GM18907 (cell line): ENCODE measurements at regions not wholly inside any gene's neighbourhood (a gene's known extent, or its start where the extent isn't known, plus 50 kb on each side); places are given as distances from the start of the nearest gene placed in this dataset.

ENCODE experiments used
- ATAC-seq: cut with Tn5 transposase; IDR thresholded peaks from one replicate; pipeline ENCODE4 v1.9.1; 2021; ENCODE audit warnings: mild to moderate bottlenecking, moderate library complexity; ENCODE audit not compliant: unreplicated experiment

GRCh38 chr9:1201262-1201661, 151.1 kb downstream of the DMRT2 start:
- no peak for ATAC-seq

GRCh38 chr9:1201901-1202300, 151.7 kb downstream of the DMRT2 start:
- no peak for ATAC-seq

GRCh38 chr9:1202512-1203280, 152.5 kb downstream of the DMRT2 start:
- no peak for ATAC-seq

- no peak for ATAC-seq
Observed at GRCh38 chr9:1207686-1208085, 157.5 kb downstream of the DMRT2 start.

GRCh38 chr9:1208157-1208556, 158.0 kb downstream of the DMRT2 start:
- ATAC-seq: no peak

GRCh38 chr9:1210954-1211353, 160.8 kb downstream of the DMRT2 start:
- no peak for ATAC-seq

- no peak for ATAC-seq
Observed at GRCh38 chr9:1216532-1216931, 166.4 kb downstream of the DMRT2 start.

GRCh38 chr9:1217076-1217475, 166.9 kb downstream of the DMRT2 start:
- no peak for ATAC-seq

GRCh38 chr9:1219284-1219683, 169.1 kb downstream of the DMRT2 start:
- ATAC-seq: no peak

- ATAC-seq: no peak
Observed at GRCh38 chr9:1221298-1221697, 171.1 kb downstream of the DMRT2 start.

- ATAC-seq: no peak
Observed at GRCh38 chr9:1222511-1222910, 172.4 kb downstream of the DMRT2 start.

- ATAC-seq: peak; percentile 86
Observed at GRCh38 chr9:1231998-1232919, 182.1 kb downstream of the DMRT2 start.

GRCh38 chr9:1233568-1233967, 183.4 kb downstream of the DMRT2 start:
- no peak for ATAC-seq

- ATAC-seq: no peak
Observed at GRCh38 chr9:1235650-1236049, 185.5 kb downstream of the DMRT2 start.

- ATAC-seq: no peak
Observed at GRCh38 chr9:1236061-1236460, 185.9 kb downstream of the DMRT2 start.

GRCh38 chr9:1238407-1238806, 188.2 kb downstream of the DMRT2 start:
- no peak for ATAC-seq

GRCh38 chr9:1248743-1249142, 198.6 kb downstream of the DMRT2 start:
- ATAC-seq: no peak

- no peak for ATAC-seq
Observed at GRCh38 chr9:1253064-1253979, 203.2 kb downstream of the DMRT2 start.

- no peak for ATAC-seq
Observed at GRCh38 chr9:1254071-1254470, 203.9 kb downstream of the DMRT2 start.

GRCh38 chr9:1256178-1256577, 206.0 kb downstream of the DMRT2 start:
- ATAC-seq: no peak

GRCh38 chr9:1261266-1261665, 211.1 kb downstream of the DMRT2 start:
- no peak for ATAC-seq
